ENCODE measurements at regions not wholly inside any gene's neighbourhood (a gene's known extent, or its start where the extent isn't known, plus 50 kb on each side); places are given as distances from the start of the nearest gene placed in this dataset.

DNA sequence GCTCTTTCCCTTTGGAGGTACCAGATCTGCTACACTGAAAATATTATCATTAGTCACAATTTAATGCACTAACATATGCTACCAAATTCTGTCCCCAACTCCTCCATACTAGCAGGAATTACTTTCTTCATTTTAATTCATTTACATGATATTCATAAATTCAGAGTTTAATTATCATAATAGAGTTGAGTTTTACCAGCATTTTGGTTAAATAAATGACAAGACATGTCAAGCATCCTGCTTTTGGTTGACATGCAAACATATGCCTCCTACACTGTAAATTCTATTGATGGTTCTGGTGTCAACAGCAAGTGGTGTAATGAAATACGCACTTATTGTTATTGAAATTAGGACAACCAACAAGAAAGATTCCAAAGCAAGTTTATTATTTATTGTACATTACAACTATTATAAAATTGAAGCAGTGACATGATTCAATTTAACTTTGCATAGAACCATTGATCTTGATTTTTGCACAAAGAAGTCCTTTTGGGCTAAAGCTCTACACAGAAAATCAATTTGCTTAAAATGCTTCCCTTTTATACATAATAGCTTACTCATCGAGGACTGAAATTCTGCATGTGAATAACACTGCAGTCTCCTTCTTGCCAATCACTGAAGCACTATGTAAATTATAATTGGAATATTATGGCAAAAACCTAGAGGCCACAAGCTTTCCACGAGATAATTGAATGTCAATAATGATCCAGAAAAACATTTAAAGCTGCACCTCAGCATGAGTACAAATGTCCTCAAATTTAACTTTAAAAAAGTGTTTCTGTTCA is 728.6 kb upstream of the ADGRL2 start:
- no peak for TF ChIP-seq POLR2A (IDR thresholded peaks at IDR 0.05)
- no peak for TF ChIP-seq CTCF (IDR thresholded peaks at IDR 0.05)
- no peak overlapping the region for H3K4me3 ChIP-seq
- H3K4me1 ChIP-seq = no peaks in the 10 kb centered on the region
- H3K27ac ChIP-seq = no peak overlapping the region
- H3K9me3 ChIP-seq = no peaks in the 10 kb centered on the region
- intact Hi-C loops (cut with DNase I) = no loop called here
- no peaks in the 10 kb centered on the region for H3K36me3 ChIP-seq
- no peaks in the 10 kb centered on the region for H3K27me3 ChIP-seq
- no peak for DNase-seq
- ATAC-seq = no peak
- WGBS (ENCODE audit: insufficient coverage, low coverage, low lambda C conversion rate, missing lambda C conversion rate) = 64% methylated on average over 3 of the region's 3 CpGs

GRCh38 chr1:81071072-81071858 is 729.5 kb upstream of the ADGRL2 start:
- no peak for TF ChIP-seq POLR2A (IDR thresholded peaks at IDR 0.05)
- TF ChIP-seq CTCF (IDR thresholded peaks at IDR 0.05) = no peak
- 40% methylated on average over 1 of the region's 1 CpG for WGBS (ENCODE audit: insufficient coverage, low coverage, low lambda C conversion rate, missing lambda C conversion rate)
- H3K36me3 ChIP-seq = no peaks in the 10 kb centered on the region
- no peak overlapping the region for H3K27ac ChIP-seq
- DNase-seq (no peak), ATAC-seq (no peak)
- H3K27me3 ChIP-seq = no peaks in the 10 kb centered on the region
- intact Hi-C loops (cut with DNase I) = no loop called here
- H3K4me1 ChIP-seq = no peaks in the 10 kb centered on the region
- no peak overlapping the region for H3K4me3 ChIP-seq
- H3K9me3 ChIP-seq = no peaks in the 10 kb centered on the region

DNA sequence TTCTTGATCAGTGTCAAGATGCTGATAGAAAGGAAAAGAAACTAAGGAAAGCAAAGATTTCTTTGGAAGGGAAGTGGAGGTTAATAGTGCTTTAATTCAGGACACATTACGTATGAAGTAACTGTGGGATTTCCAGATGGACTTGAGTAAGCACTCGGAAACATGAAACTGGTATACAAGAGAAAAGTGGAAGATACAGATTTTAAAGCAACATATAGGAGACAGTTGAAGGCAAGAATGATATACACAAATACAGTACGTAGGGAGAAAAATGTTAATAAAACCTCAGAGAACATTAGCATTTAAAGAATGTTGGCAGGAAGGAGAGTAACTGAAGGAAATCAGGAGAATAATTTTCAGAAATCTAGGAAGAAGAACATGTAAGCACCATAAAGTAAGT is 730.9 kb upstream of the ADGRL2 start:
- Histone ChIP-seq H3K27me3 (no peaks in the 10 kb centered on the region), H3K4me1 (no peaks in the 10 kb centered on the region), H3K27ac (no peak overlapping the region), H3K4me3 (no peak overlapping the region), H3K36me3 (no peaks in the 10 kb centered on the region), H3K9me3 (no peaks in the 10 kb centered on the region)
- DNase-seq = no peak
- 63% methylated on average over 3 of the region's 3 CpGs for WGBS (ENCODE audit: insufficient coverage, low coverage, low lambda C conversion rate, missing lambda C conversion rate)
- no peak for ATAC-seq
- no peak for TF ChIP-seq CTCF (IDR thresholded peaks at IDR 0.05)
- no peak for TF ChIP-seq POLR2A (IDR thresholded peaks at IDR 0.05)
- intact Hi-C loops (cut with DNase I) = no loop called here

DNA sequence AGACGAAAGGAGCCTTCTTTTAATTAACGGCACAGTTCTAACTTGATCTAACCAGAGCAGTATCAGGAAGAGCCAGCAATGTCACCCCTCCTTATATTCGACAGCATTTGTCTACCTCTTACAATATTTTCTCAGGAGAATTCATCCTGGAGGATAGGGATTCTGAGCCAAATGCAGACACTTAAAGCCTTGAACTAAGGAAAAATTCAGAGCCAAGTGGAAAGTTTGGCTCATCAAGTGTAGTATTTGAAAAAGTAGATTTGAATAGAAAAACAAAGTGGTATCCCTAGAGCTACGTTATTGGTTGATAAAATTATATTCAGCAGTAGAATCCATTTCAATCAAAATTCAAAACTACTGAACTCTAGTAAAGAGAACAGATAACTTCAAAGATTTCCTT is 732.0 kb upstream of the ADGRL2 start:
- 76% methylated on average over 4 of the region's 4 CpGs for WGBS (ENCODE audit: insufficient coverage, low coverage, low lambda C conversion rate, missing lambda C conversion rate)
- H3K36me3 ChIP-seq = no peaks in the 10 kb centered on the region
- DNase-seq (no peak), ATAC-seq (no peak)
- H3K9me3 ChIP-seq = no peaks in the 10 kb centered on the region
- H3K4me1 ChIP-seq = no peaks in the 10 kb centered on the region
- H3K27me3 ChIP-seq = no peaks in the 10 kb centered on the region
- intact Hi-C loops (cut with DNase I) = no loop called here
- no peak overlapping the region for H3K27ac ChIP-seq
- H3K4me3 ChIP-seq = no peak overlapping the region
- TF ChIP-seq POLR2A (IDR thresholded peaks at IDR 0.05) (no peak), CTCF (IDR thresholded peaks at IDR 0.05) (no peak)

Measured in right lobe of liver (tissue), 6 donors.